Sigmoid colon (tissue), 6 donors: ENCODE measurements at regions not wholly inside any gene's neighbourhood (a gene's known extent, or its start where the extent isn't known, plus 50 kb on each side); places are given as distances from the start of the nearest gene placed in this dataset.
"Not testable (repeated sequence)": the region's sequence is repeated elsewhere in the genome, so short reads cannot be mapped to it uniquely, and the experiment has no call there.

Experiments
- DNase-seq: peaks from one replicate; pipeline ENCODE4 v3.0.0-alpha.2; 2019
- H3K27ac ChIP-seq, 4 donors: fragments of 200-600 bp; sonication (generic); one replicate each; pipeline ENCODE4 v1.5.1; 2016 to 2019; ENCODE audit warnings: mild to moderate bottlenecking in 1 of 4
- H3K27me3 ChIP-seq, 3 donors: fragments of 200-600 bp; sonication (generic); one replicate each; pipeline ENCODE4 v1.5.1; 2019; ENCODE audit warnings: mild to moderate bottlenecking in 1 of 3
- H3K36me3 ChIP-seq, 4 donors: fragments of 200-600 bp; sonication (generic); one replicate each; pipeline ENCODE4 v1.5.1; 2016 to 2019
- H3K4me1 ChIP-seq, 4 donors: fragments of 200-600 bp; sonication (generic); one replicate each; pipeline ENCODE4 v1.5.1; 2017 to 2019
- H3K4me3 ChIP-seq, 4 donors: fragments of 200-600 bp; sonication (generic); one replicate each; pipeline ENCODE4 v1.5.1; 2017 to 2019; ENCODE audit warnings: mild to moderate bottlenecking in 2 of 4, moderate library complexity in 1 of 4
- H3K9me3 ChIP-seq, 4 donors: fragments of 200-600 bp in 3 of 4; sonication (generic) in 3 of 4; one replicate each; pipeline versions ENCODE4 v1.5.1 to v1.6.1; 2013 to 2019
- CTCF ChIP-seq, 4 experiments: fragments of 450-650 bp in 3 of 4; fragments of 200-600 bp in 1 of 4; IDR thresholded peaks; one replicate each; pipeline ENCODE4 v1.5.1; 2016 to 2019; ENCODE audit warnings: antibody characterized with exemption in 4 of 4, mild to moderate bottlenecking in 3 of 4, moderate library complexity in 2 of 4
- EP300 ChIP-seq, 4 donors: sonication (generic); formaldehyde crosslinking; IDR thresholded peaks; one replicate each; pipeline ENCODE4 v1.6.1; 2017; ENCODE audit warnings: antibody characterized with exemption in 4 of 4
- POLR2A ChIP-seq, 2 donors: fragments of 450-650 bp; IDR thresholded peaks; one replicate each; pipeline ENCODE4 v1.6.1; 2016; ENCODE audit warnings: antibody characterized with exemption in 2 of 2, mild to moderate bottlenecking in 2 of 2, moderate library complexity in 2 of 2
- WGBS, 2 donors: extraction: QIAGEN DNeasy Blood & Tissue Kit; methylation state at CpG; one replicate each; pipeline ENCODE4 v1.1.7; 2013; 5-methylcytosine and 5-hydroxymethylcytosine counted together
- intact Hi-C: fragments of 100-400 bp; cut with DNase I; formaldehyde crosslinking; loops from one replicate; pipeline ENCODE4 v1.15.1; 2023
- donor health status: healthy with polysubstance abuse.
- donor health status: healthy.

GRCh38 chr14:106714446-106715428 lies 1188.4 kb downstream of the TMEM121 start:
- H3K36me3 ChIP-seq, H3K27me3 ChIP-seq, H3K4me3 ChIP-seq, H3K4me1 ChIP-seq, H3K9me3 ChIP-seq, intact Hi-C loops, H3K27ac ChIP-seq, DNase-seq: not testable (repeated sequence)
- 37 to 88% methylated on average over 9 to 10 of the region's 14 CpGs for WGBS, 2 donors

GRCh38 chr14:106717544-106717943 lies 1191.2 kb downstream of the TMEM121 start:
- WGBS, 2 donors, result 2 to 24% methylated on average over 4 to 11 of the region's 11 CpGs
- intact Hi-C loops, H3K27me3 ChIP-seq, H3K4me3 ChIP-seq, H3K9me3 ChIP-seq, H3K36me3 ChIP-seq, H3K27ac ChIP-seq, H3K4me1 ChIP-seq, DNase-seq: not testable (repeated sequence)

- H3K9me3 ChIP-seq, H3K27me3 ChIP-seq, intact Hi-C loops, DNase-seq, H3K27ac ChIP-seq, H3K4me1 ChIP-seq, H3K36me3 ChIP-seq, H3K4me3 ChIP-seq: not testable (repeated sequence)
- WGBS, 2 donors, result 44% methylated on average over 2 of the region's 2 CpGs; no CpG with 5 or more reads in 1 of the 2 donors
Observed at GRCh38 chr14:106719880-106720279, 1193.5 kb downstream of the TMEM121 start.

- H3K4me3 ChIP-seq, H3K4me1 ChIP-seq, H3K27me3 ChIP-seq, intact Hi-C loops, H3K27ac ChIP-seq, H3K36me3 ChIP-seq, H3K9me3 ChIP-seq, DNase-seq: not testable (repeated sequence)
- WGBS, 2 donors, result 55% methylated on average over 4 of the region's 4 CpGs; no CpG with 5 or more reads in 1 of the 2 donors
Observed at GRCh38 chr14:106721926-106722325, 1195.5 kb downstream of the TMEM121 start.

- H3K27me3 ChIP-seq, H3K36me3 ChIP-seq, intact Hi-C loops, H3K4me3 ChIP-seq, DNase-seq, H3K9me3 ChIP-seq, H3K4me1 ChIP-seq, H3K27ac ChIP-seq: not testable (repeated sequence)
- 37% methylated on average over 3 of the region's 7 CpGs; no CpG with 5 or more reads in 1 of the 2 donors for WGBS, 2 donors
Observed at GRCh38 chr14:106722813-106723687, 1196.7 kb downstream of the TMEM121 start.

GRCh38 chr14:106727962-106728361 lies 1201.6 kb downstream of the TMEM121 start:
- H3K9me3 ChIP-seq, DNase-seq, H3K27ac ChIP-seq, H3K36me3 ChIP-seq, H3K27me3 ChIP-seq, H3K4me1 ChIP-seq, intact Hi-C loops, H3K4me3 ChIP-seq: not testable (repeated sequence)
- 0 to 36% methylated on average over 3 to 9 of the region's 12 CpGs for WGBS, 2 donors

GRCh38 chr14:106728611-106729010 lies 1202.2 kb downstream of the TMEM121 start:
- Histone ChIP-seq H3K27me3 (no peaks in the 10 kb centered on the region), H3K9me3 (no peaks in the 10 kb centered on the region), H3K36me3 (no peaks in the 10 kb centered on the region), H3K27ac (no peak overlapping the region), H3K4me1 (no peaks in the 10 kb centered on the region), H3K4me3 (no peak overlapping the region)
- intact Hi-C loops, result no loop called here
- TF ChIP-seq EP300 (IDR thresholded peaks at IDR 0.05) (no peak), CTCF (IDR thresholded peaks at IDR 0.05) (no peak), POLR2A (IDR thresholded peaks at IDR 0.05) (no peak)
- 68% methylated on average over 1 of the region's 1 CpG; no CpG with 5 or more reads in 1 of the 2 donors for WGBS, 2 donors
- DNase-seq, result no peak
